GM23248 (cell line): ENCODE measurements at regions not wholly inside any gene's neighbourhood (a gene's known extent, or its start where the extent isn't known, plus 50 kb on each side); places are given as distances from the start of the nearest gene placed in this dataset.

Source experiments
- EZH2 ChIP-seq: fragments of 200-600 bp; sonication (generic); IDR thresholded peaks from 2 replicates; pipeline ENCODE4 v1.6.1; 2018; ENCODE audit warnings: antibody characterized with exemption, mild to moderate bottlenecking; ENCODE audit not compliant: insufficient read depth, poor library complexity, severe bottlenecking
- EZH2phosphoT487 ChIP-seq: fragments of 200-600 bp; sonication (generic); IDR thresholded peaks from 2 replicates; pipeline ENCODE4 v1.6.1; 2018; ENCODE audit warnings: antibody characterized with exemption, moderate library complexity, mild to moderate bottlenecking, low read depth; ENCODE audit not compliant: insufficient read depth

- TF ChIP-seq EZH2phosphoT487 (no peak), EZH2 (no peak)
These were observed 554.9 kb downstream of the HTR7 start for GRCh38 chr10:90302758-90303481.
